Lower leg skin (tissue), 4 donors: ENCODE measurements at regions not wholly inside any gene's neighbourhood (a gene's known extent, or its start where the extent isn't known, plus 50 kb on each side); places are given as distances from the start of the nearest gene placed in this dataset.

Experiments
- DNase-seq, 2 donors: peaks; one replicate each; pipeline ENCODE4 v3.0.0-alpha.2; 2019; ENCODE audit warnings: low spot score in 2 of 2
- H3K4me3 ChIP-seq: fragments of 200-600 bp; sonication (generic); 2 replicates; pipeline ENCODE4 v1.5.1; 2017; ENCODE audit warnings: mild to moderate bottlenecking, low read depth; ENCODE audit not compliant: poor library complexity, severe bottlenecking
- POLR2A ChIP-seq, 2 donors: fragments of 450-650 bp; IDR thresholded peaks; one replicate each; pipeline ENCODE4 v1.6.1; 2016 to 2017; ENCODE audit warnings: antibody characterized with exemption in 2 of 2, mild to moderate bottlenecking in 1 of 2, moderate library complexity in 1 of 2
- WGBS, 2 donors: methylation state at CpG; one replicate each; pipeline ENCODE4 v1.1.5; 2018; 5-methylcytosine and 5-hydroxymethylcytosine counted together
- intact Hi-C: fragments of 100-400 bp; cut with DNase I; formaldehyde crosslinking; loops from one replicate; pipeline ENCODE4 v1.15.0; 2023; ENCODE audit warnings: low total_unique reads
- TF ChIP-seq, protein P1 (sequence below), 3 donors: fragments of 450-650 bp; IDR thresholded peaks; one replicate each; pipeline ENCODE4 v1.5.1; 2016; ENCODE audit warnings: antibody characterized with exemption in 3 of 3, mild to moderate bottlenecking in 3 of 3, moderate library complexity in 2 of 3

DNA sequence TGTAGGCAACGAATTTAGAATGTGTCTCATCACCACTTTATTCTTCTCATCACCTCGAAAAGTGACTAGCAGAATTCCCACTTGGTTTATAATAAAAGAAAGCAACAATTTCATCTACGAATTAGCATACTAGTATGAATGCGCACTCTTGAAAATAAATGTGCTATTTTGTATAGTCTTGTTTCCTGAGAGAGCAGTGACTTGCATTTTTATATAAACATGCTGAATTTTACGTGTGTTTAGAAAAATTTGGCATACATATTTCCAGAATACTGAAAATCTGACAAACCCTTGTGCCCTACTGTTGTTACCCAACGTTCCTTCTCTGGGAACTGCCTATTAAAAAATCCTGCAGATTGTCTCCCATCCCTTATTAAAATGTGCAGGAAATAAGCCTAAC is 786.8 kb downstream of the TSN start:
- H3K4me3 ChIP-seq = no peak overlapping the region
- no peak for TF ChIP-seq POLR2A (IDR thresholded peaks at IDR 0.05)
- TF ChIP-seq, protein P1, sequence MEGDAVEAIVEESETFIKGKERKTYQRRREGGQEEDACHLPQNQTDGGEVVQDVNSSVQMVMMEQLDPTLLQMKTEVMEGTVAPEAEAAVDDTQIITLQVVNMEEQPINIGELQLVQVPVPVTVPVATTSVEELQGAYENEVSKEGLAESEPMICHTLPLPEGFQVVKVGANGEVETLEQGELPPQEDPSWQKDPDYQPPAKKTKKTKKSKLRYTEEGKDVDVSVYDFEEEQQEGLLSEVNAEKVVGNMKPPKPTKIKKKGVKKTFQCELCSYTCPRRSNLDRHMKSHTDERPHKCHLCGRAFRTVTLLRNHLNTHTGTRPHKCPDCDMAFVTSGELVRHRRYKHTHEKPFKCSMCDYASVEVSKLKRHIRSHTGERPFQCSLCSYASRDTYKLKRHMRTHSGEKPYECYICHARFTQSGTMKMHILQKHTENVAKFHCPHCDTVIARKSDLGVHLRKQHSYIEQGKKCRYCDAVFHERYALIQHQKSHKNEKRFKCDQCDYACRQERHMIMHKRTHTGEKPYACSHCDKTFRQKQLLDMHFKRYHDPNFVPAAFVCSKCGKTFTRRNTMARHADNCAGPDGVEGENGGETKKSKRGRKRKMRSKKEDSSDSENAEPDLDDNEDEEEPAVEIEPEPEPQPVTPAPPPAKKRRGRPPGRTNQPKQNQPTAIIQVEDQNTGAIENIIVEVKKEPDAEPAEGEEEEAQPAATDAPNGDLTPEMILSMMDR (IDR thresholded peaks at IDR 0.05) = no peak
- WGBS, 2 donors = 76 to 80% methylated on average over 6 of the region's 6 CpGs
- no peak for DNase-seq
- intact Hi-C loops = no loop called here

- intact Hi-C loops = no loop called here
- no peak overlapping the region for H3K4me3 ChIP-seq
- TF ChIP-seq POLR2A (IDR thresholded peaks at IDR 0.05) = no peak
- TF ChIP-seq, protein P1 (IDR thresholded peaks at IDR 0.05) = no peak
- DNase-seq = no peak
- WGBS, 2 donors = 66 to 71% methylated on average over 2 of the region's 2 CpGs
Observed at GRCh38 chr2:122542646-122543045, 787.2 kb downstream of the TSN start.

DNA sequence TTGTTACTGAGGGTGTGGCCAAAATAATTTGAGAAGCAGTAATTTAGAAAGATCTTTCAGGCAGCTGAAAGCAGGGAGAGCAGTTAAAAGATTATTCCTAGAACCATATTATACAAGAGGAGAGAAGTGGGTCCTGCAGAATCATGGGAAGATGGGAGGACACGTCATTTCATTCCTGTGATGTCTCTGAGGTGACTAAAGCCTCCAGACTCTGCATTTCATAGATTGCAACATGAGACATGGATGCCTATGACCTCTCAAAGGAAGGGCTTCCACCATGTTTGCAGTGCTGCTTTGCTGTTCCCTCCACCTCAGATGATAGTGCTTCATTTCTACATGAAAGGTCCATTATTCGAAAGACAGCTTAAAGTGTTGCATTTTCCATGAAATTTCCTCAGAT is 788.4 kb downstream of the TSN start:
- TF ChIP-seq, protein P1 (IDR thresholded peaks at IDR 0.05) = no peak
- TF ChIP-seq POLR2A (IDR thresholded peaks at IDR 0.05) = no peak
- no peak overlapping the region for H3K4me3 ChIP-seq
- 86 to 88% methylated on average over 2 of the region's 2 CpGs for WGBS, 2 donors
- no peak for DNase-seq
- intact Hi-C loops = no loop called here

DNA sequence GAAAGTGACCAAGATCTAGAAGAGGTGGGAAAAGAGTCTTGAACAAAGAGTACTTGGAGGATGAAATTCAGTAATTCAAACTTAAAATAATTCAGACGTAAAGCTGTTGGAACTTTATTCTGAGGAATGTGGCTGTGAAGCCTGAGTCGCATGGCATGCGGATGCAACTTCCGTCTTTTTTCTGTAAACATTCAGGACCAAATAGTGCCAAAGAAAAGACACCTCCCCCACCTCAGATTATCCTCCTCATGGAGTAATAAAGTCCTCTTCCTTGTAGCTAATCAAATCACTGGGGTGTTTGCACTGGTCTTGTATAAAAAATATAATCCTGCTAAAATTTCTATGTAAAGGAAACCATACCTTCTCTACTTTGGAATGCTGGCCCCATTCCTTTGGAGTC is 790.4 kb downstream of the TSN start:
- intact Hi-C loops = no loop called here
- 82 to 87% methylated on average over 4 of the region's 4 CpGs for WGBS, 2 donors
- DNase-seq = no peak
- H3K4me3 ChIP-seq = no peak overlapping the region
- no peak for TF ChIP-seq POLR2A (IDR thresholded peaks at IDR 0.05)
- TF ChIP-seq, protein P1 (IDR thresholded peaks at IDR 0.05) = no peak

GRCh38 chr2:122562775-122563174 is 807.3 kb downstream of the TSN start:
- WGBS, 2 donors = 29 to 44% methylated on average over 1 of the region's 1 CpG
- no peak for TF ChIP-seq POLR2A (IDR thresholded peaks at IDR 0.05)
- TF ChIP-seq, protein P1 (IDR thresholded peaks at IDR 0.05) = no peak
- intact Hi-C loops = no loop called here
- DNase-seq = no peak
- H3K4me3 ChIP-seq = no peak overlapping the region

DNA sequence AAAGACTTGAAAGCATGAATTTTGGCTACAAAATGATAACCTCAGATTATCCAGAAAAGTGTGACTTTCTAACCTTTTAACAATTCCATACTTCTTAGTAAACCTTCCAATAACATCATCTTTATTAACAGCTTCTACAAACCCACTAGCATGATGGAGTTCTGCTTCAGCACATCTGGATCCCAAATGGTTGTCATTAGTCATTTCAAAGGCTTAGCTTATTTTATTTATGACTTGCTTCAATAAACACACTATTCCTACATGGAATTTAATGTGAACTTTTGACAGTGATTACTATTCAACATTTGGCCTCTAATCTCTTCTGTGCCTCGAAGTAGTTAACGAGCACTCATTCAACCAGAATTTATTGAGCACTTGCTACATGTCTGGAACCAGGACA is 808.3 kb downstream of the TSN start:
- 41 to 44% methylated on average over 2 of the region's 2 CpGs for WGBS, 2 donors
- DNase-seq = no peak
- no peak overlapping the region for H3K4me3 ChIP-seq
- TF ChIP-seq, protein P1 (IDR thresholded peaks at IDR 0.05) = no peak
- TF ChIP-seq POLR2A (IDR thresholded peaks at IDR 0.05) = no peak
- intact Hi-C loops = no loop called here
